Mucosa of stomach (tissue), 1 donor: ENCODE measurements at regions not wholly inside any gene's neighbourhood (a gene's known extent, or its start where the extent isn't known, plus 50 kb on each side); places are given as distances from the start of the nearest gene placed in this dataset.
"Not testable (repeated sequence)": the region's sequence is repeated elsewhere in the genome, so short reads cannot be mapped to it uniquely, and the experiment has no call there.

ENCODE experiments used
- H3K27me3 ChIP-seq: one replicate; pipeline ENCODE4 v1.7.0; 2013; ENCODE audit warnings: mild to moderate bottlenecking, low read length; ENCODE audit not compliant: control insufficient read depth, insufficient read depth
- H3K36me3 ChIP-seq: one replicate; pipeline ENCODE4 v1.7.0; 2013; ENCODE audit warnings: low read length; ENCODE audit not compliant: control insufficient read depth, insufficient read depth
- H3K4me1 ChIP-seq: one replicate; pipeline ENCODE4 v1.7.0; 2013; ENCODE audit warnings: mild to moderate bottlenecking, low read length; ENCODE audit not compliant: control insufficient read depth, insufficient read depth
- H3K4me3 ChIP-seq: one replicate; pipeline ENCODE4 v1.7.0; 2013; ENCODE audit warnings: low read length
- H3K9ac ChIP-seq: one replicate; pipeline ENCODE4 v1.7.0; 2013; ENCODE audit warnings: mild to moderate bottlenecking, low read length, moderate library complexity
- H3K9me3 ChIP-seq: one replicate; pipeline ENCODE4 v1.7.0; 2013; ENCODE audit warnings: mild to moderate bottlenecking, low read length, moderate library complexity; ENCODE audit not compliant: control insufficient read depth
- donor health status: Pancreatic carcinoma.

DNA sequence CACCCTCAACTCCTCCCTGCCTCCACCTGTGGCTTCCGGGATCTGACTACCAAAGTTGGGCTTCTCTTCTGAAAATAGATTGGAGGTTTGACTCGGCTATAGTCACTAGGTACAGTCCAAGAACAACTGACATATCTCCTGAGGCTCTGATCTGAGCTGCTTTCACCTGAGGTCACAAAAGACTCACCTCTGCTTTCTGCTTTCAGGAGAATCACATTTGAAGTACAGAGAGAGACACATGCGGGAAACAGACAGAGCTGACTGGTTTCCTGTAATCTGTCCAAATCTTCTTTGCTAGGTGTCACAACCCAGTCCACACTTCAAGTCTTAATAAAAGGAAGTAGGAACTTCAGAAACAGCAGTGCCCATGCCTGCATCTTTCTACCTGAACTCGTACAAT, 245.4 kb upstream of the CHRM3 start:
- Histone ChIP-seq H3K9ac (no peak overlapping the region), H3K4me1 (no peaks in the 10 kb centered on the region), H3K9me3 (no peaks in the 10 kb centered on the region)

GRCh38 chr1:239139801-239140200, 246.6 kb upstream of the CHRM3 start:
- Histone ChIP-seq H3K4me1 (no peaks in the 10 kb centered on the region), H3K9ac (no peak overlapping the region), H3K36me3 (peaks cover 4% of the 10 kb centered on the region), H3K9me3 (no peaks in the 10 kb centered on the region), H3K4me3 (no peak overlapping the region), H3K27me3 (no peaks in the 10 kb centered on the region)

More for the DNA sequence above, 245.4 kb upstream of the CHRM3 start:
- Histone ChIP-seq H3K27me3 (no peaks in the 10 kb centered on the region), H3K36me3 (no peaks in the 10 kb centered on the region), H3K4me3 (no peak overlapping the region)

DNA sequence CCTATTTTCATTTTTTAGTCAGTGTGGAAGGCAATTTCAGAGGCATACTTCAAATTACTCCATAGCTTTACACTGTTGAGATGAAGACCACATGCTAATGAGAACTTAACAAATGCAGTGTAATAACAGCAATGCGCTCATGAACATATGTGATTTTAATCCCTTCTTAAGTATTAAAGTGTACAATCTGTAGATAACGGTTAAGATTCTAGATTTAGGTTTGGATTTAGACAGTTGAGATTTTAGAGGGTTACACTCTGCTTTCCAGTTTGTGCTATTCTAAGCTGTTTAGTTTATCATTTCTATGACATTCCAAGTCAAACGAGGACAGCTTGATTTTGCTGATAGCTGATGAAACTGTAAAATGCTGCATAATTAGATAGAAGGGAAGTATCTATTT, 257.8 kb upstream of the CHRM3 start:
- H3K36me3 ChIP-seq = no peaks in the 10 kb centered on the region
- no peak overlapping the region for H3K4me3 ChIP-seq
- H3K9me3 ChIP-seq = no peaks in the 10 kb centered on the region
- no peak overlapping the region for H3K9ac ChIP-seq
- H3K27me3 ChIP-seq = no peaks in the 10 kb centered on the region
- H3K4me1 ChIP-seq = no peaks in the 10 kb centered on the region

GRCh38 chr1:239126884-239127283, 259.5 kb upstream of the CHRM3 start:
- H3K9ac ChIP-seq = no peak overlapping the region

DNA sequence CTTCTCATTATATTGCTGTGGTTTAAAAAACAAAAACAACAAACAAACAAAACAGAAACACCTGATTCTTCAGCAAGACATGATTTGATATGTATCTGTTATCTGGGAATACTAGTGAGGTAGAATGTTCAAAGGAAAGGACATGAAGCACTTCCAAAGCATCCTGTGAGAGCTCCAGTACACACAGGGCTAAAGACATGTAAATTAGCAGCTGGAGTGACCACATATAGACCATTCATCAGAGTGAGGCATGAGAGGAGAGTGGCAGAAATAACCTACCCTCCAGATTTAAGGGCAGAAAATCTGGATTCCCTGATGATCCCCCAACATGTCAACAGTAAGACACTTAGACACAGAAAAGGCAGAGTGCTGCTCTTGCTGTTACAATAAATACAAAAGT, 260.5 kb upstream of the CHRM3 start:
- no peaks in the 10 kb centered on the region for H3K27me3 ChIP-seq
- no peaks in the 10 kb centered on the region for H3K36me3 ChIP-seq
- no peaks in the 10 kb centered on the region for H3K4me1 ChIP-seq
- no peak overlapping the region for H3K4me3 ChIP-seq
- H3K9me3 ChIP-seq = no peaks in the 10 kb centered on the region
- H3K9ac ChIP-seq = no peak overlapping the region

More at GRCh38 chr1:239126884-239127283, 259.5 kb upstream of the CHRM3 start:
- Histone ChIP-seq H3K27me3 (no peaks in the 10 kb centered on the region), H3K4me3 (no peak overlapping the region), H3K4me1 (no peaks in the 10 kb centered on the region), H3K9me3 (no peaks in the 10 kb centered on the region), H3K36me3 (no peaks in the 10 kb centered on the region)

DNA sequence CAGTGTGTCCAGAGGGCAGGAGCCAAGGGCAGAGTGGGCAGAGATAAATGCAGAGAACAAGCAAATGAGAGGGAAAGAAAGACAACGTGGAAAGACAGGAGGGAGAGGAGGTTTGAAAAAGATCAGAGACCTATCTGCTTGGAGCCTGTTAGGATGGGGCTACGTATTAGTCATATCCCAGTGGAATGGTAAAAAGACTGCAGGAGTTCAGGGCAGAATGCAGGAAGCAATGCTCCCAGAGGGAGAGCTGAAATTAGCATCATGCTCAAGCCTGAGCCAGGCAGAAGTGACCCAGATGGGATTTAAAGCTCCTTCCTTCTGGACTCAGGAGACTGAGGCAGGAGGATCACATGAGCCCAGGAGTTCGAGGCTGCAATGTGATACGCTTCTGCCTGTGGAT, 261.3 kb upstream of the CHRM3 start:
- H3K9ac ChIP-seq = no peak overlapping the region
- H3K4me3 ChIP-seq = no peak overlapping the region
- H3K9me3 ChIP-seq = no peaks in the 10 kb centered on the region
- H3K36me3 ChIP-seq = no peaks in the 10 kb centered on the region
- H3K4me1 ChIP-seq = no peaks in the 10 kb centered on the region
- H3K27me3 ChIP-seq = no peaks in the 10 kb centered on the region

DNA sequence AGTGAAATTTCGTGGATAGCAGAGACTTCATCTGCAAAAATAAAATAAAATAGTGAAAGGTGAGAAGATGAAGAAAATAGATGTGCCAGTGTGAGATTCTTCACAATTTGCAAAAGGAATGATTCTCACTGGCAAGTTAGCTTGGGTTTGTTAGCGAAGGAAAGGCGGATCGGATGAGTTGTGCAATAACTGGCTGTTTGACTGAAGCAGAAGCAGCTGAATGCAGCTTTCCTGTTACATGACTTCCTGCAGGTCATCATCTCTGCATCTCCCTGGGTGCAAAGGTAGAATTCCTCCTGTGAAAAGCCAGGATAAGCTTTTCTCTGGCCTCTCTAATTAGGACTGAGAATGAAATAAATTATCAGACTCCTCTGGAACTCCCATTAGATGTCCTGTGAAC, 263.1 kb upstream of the CHRM3 start:
- no peaks in the 10 kb centered on the region for H3K4me1 ChIP-seq
- H3K4me3 ChIP-seq = no peak overlapping the region
- H3K9ac ChIP-seq = no peak overlapping the region
- no peaks in the 10 kb centered on the region for H3K36me3 ChIP-seq
- no peaks in the 10 kb centered on the region for H3K9me3 ChIP-seq
- no peaks in the 10 kb centered on the region for H3K27me3 ChIP-seq

DNA sequence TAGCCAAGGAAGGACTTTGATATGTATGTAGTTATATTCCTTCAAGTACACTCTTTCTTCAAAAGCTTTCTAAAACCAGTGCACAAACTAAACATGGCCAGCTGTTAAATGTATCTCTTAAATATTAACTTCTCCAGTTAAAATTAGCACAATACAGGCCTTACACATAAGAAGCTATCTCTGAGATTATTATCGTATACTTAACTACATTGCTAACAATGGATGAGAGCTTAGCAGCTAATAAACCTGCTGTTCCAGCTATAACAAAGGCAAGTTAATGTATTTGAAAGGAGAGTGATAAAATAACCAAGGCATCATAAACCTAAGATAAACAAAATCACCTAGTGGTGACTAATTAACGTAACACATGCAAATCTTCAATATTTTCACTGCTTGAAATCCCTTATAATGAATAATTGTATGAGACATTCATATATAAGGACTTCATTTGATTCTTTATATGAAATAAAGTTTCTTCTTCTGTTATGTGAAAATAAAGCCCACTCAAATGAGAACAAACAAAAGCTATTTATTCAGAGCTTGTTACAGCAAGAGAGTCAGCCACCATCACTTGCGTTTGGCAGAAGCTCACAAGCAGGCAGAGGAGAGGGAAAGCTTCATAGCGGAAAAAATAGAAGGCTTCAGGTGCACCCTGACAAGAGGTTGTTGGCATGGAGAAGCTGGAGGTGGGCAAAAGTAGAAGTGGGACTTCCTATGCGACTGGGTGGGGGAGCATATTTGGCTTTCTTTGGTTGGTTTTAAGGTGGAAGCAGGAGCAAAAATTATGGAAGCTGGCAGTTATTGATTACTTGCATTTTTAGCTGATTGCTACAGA, 274.1 kb upstream of the CHRM3 start:
- H3K36me3 ChIP-seq = no peaks in the 10 kb centered on the region
- no peak overlapping the region for H3K4me3 ChIP-seq
- no peaks in the 10 kb centered on the region for H3K4me1 ChIP-seq
- no peak overlapping the region for H3K9ac ChIP-seq
- H3K27me3 ChIP-seq = no peaks in the 10 kb centered on the region
- H3K9me3 ChIP-seq = no peaks in the 10 kb centered on the region

DNA sequence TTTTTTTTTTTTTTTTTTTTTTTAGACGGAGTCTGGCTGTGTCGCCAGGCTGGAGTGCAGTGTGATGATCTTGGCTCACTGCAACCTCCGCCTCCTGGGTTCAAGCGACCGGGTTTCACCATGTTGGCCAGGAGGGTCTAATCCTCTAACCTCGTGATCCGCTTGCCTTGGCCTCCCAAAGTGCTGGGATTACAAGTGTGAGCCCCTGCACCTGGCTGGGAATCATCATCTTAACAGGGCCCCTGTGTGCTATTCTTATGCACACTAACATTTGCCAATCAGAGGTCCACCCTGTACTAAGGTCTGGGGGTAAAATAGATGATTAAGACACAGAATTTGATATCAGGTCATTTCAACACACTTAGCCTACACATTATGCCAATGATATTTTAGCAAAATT, 278.7 kb upstream of the CHRM3 start:
- Histone ChIP-seq H3K36me3 (no peaks in the 10 kb centered on the region), H3K4me1 (no peaks in the 10 kb centered on the region), H3K27me3 (no peaks in the 10 kb centered on the region), H3K9ac (no peak overlapping the region), H3K9me3 (no peaks in the 10 kb centered on the region), H3K4me3 (no peak overlapping the region)

- H3K36me3 ChIP-seq, H3K9me3 ChIP-seq, H3K4me3 ChIP-seq, H3K27me3 ChIP-seq, H3K4me1 ChIP-seq, H3K9ac ChIP-seq: not testable (repeated sequence)
These were observed 279.7 kb upstream of the CHRM3 start for GRCh38 chr1:239106689-239107088.

DNA sequence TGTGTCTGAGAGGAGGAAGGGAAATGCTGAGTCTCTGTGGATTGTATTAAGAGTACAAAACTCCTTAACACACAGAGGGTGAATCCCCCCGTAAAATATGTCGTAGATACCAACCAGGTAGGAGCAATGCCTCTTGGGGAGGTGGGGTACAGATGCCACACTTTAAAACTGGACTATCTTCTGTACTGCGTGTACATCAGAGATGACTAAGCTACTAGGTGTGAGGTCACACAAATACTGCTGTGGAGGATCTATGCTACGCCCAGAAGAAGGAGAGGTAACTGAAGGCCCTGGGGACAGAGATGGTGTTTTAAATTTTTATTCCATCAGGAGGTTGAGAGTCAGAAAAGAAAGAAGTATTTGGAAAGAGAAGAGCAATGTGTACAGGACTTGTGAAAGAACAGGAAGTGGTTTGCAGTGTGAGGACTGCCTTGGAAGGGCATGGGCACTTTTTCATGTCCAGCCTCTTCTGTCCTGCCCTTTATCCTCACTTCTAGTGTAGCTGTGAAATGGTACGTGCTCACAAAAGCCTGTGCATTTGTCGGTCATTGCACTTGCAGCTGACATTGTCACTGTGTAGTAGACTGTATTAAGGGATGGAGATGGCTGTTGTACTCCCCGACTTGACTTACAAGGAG, 287.8 kb upstream of the CHRM3 start:
- Histone ChIP-seq H3K4me3 (no peak overlapping the region), H3K4me1 (no peaks in the 10 kb centered on the region), H3K9me3 (no peaks in the 10 kb centered on the region), H3K36me3 (no peaks in the 10 kb centered on the region), H3K9ac (no peak overlapping the region), H3K27me3 (no peaks in the 10 kb centered on the region)

DNA sequence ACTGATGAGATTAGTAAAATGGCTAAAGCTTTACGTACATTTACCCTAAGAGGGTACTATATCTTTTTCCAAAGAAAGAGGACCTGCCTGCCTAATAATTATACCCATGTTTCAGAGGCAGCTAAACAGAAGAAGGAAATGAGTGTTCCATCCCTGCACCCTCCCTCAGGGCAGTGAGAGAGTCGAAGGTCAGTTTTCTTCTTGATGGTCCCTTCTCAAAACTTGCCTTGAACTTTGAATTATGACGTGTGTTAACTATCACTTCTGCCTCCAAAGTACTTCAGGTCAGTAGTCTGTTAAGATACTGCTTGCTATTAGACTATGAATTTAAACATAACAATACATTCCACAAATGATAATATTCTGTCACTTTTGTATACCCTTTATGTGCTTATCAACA, 294.8 kb upstream of the CHRM3 start:
- Histone ChIP-seq H3K36me3 (no peaks in the 10 kb centered on the region), H3K9me3 (no peaks in the 10 kb centered on the region)

More for the DNA sequence above, 294.8 kb upstream of the CHRM3 start:
- Histone ChIP-seq H3K4me1 (no peaks in the 10 kb centered on the region), H3K27me3 (no peaks in the 10 kb centered on the region), H3K4me3 (no peak overlapping the region), H3K9ac (no peak overlapping the region)
